GM12878 (cell line): ENCODE measurements at regions not wholly inside any gene's neighbourhood (a gene's known extent, or its start where the extent isn't known, plus 50 kb on each side); places are given as distances from the start of the nearest gene placed in this dataset.

ENCODE experiments used
- ATAC-seq: fragments of 200-7000 bp; cut with Tn5 transposase; 3 replicates; pipeline ENCODE4 v1.9.1; 2020; ENCODE audit warnings: mild to moderate bottlenecking, moderate library complexity
- BruUV-seq: library from RNA; stranded (reverse); fragments of 400-500 nt; replicated peaks from 2 replicates; lab custom pipeline; 2021; lab: Mats Ljungman, UMichigan
- CTCF ChIA-PET: fragments of 300-600 bp; sonication (Branson Sonifier 250); formaldehyde crosslinking; extraction: SDS; loops from one replicate; lab custom pipeline; 2021; ENCODE audit warnings: inconsistent platforms; lab: Yijun Ruan, JAX
- POLR2A ChIA-PET: fragments of 350-600 bp; formaldehyde crosslinking; extraction: SDS; loops from one replicate; lab custom pipeline; 2021; ENCODE audit warnings: inconsistent platforms; lab: Charles Lee
- RAD21 ChIA-PET: fragments of 300-600 bp; sonication (Branson Sonifier 250); formaldehyde crosslinking; loops from one replicate; lab custom pipeline; 2023; ENCODE audit warnings: antibody characterized with exemption; ENCODE audit not compliant: unreplicated experiment; lab: Charles Lee
- SMC1A ChIA-PET: fragments of 300-600 bp; sonication (Branson Sonifier 250); formaldehyde crosslinking; loops from one replicate; lab custom pipeline; 2023; ENCODE audit not compliant: unreplicated experiment, uncharacterized antibody; lab: Charles Lee
- DNase-seq: peaks from one replicate; pipeline ENCODE4 v3.0.0-alpha.2; 2011; ENCODE audit warnings: low read depth, low spot score
- FAIRE-seq: peaks from 3 replicates; lab custom pipeline; 2011; peaks lifted over from hg19 to GRCh38; lab: Jason Lieb, UNC
- H2AFZ ChIP-seq: 2 replicates; pipeline ENCODE4 v1.6.0; 2011; ENCODE audit warnings: low read depth, low read length, control low read depth; ENCODE audit not compliant: control insufficient read depth
- H3K27ac ChIP-seq: 2 replicates; pipeline ENCODE4 v1.5.1; 2011; ENCODE audit warnings: control low read depth; ENCODE audit not compliant: control insufficient read depth, insufficient read depth
- H3K27me3 ChIP-seq, 2 experiments: replicated peaks in 1 of 2; 2 replicates each; pipeline versions ENCODE4 v1.6.0 to v1.6.1; 2011; ENCODE audit warnings: low read length in 1 of 2; ENCODE audit not compliant: control insufficient read depth in 2 of 2, insufficient read depth in 2 of 2
- H3K36me3 ChIP-seq, 2 experiments: 2 replicates each; pipeline ENCODE4 v1.5.1; 2011; ENCODE audit warnings: low read length in 1 of 2; ENCODE audit not compliant: control insufficient read depth in 2 of 2, insufficient read depth in 2 of 2
- H3K4me1 ChIP-seq: 2 replicates; pipeline ENCODE4 v1.6.1; 2011; ENCODE audit warnings: mild to moderate bottlenecking, low read length, moderate library complexity, mixed read lengths; ENCODE audit not compliant: control insufficient read depth, insufficient read depth
- H3K4me2 ChIP-seq: 2 replicates; pipeline ENCODE4 v1.6.0; 2011; ENCODE audit warnings: control low read depth; ENCODE audit not compliant: control insufficient read depth, insufficient read depth
- H3K4me3 ChIP-seq: fragments of 200-600 bp; sonication (generic); 2 replicates; pipeline ENCODE4 v1.5.1; 2016
- H3K79me2 ChIP-seq: 2 replicates; pipeline ENCODE4 v1.6.0; 2011; ENCODE audit warnings: low read length; ENCODE audit not compliant: control insufficient read depth, insufficient read depth
- H3K9ac ChIP-seq: 2 replicates; pipeline ENCODE4 v1.8.0; 2011; ENCODE audit warnings: low read length, control low read depth, mixed read lengths; ENCODE audit not compliant: control insufficient read depth, insufficient read depth
- H3K9me3 ChIP-seq: replicated peaks from 3 replicates; pipeline ENCODE4 v1.5.1; 2011; ENCODE audit warnings: mild to moderate bottlenecking, low read length; ENCODE audit not compliant: control insufficient read depth, insufficient read depth
- H4K20me1 ChIP-seq: 2 replicates; pipeline ENCODE4 v1.6.0; 2011; ENCODE audit not compliant: control insufficient read depth, insufficient read depth
- EGR1 ChIP-seq, 2 experiments: IDR thresholded peaks; 1 replicate in 1 of 2; 2 replicates in 1 of 2; pipeline ENCODE4 v1.6.1; 2011 to 2012; ENCODE audit warnings: low read depth in 2 of 2, low read length in 2 of 2, borderline replicate concordance in 1 of 2, mild to moderate bottlenecking in 1 of 2, moderate library complexity in 1 of 2
- GATAD2B ChIP-seq: fragments of 450-650 bp; conservative IDR thresholded peaks from 2 replicates; pipeline ENCODE4 v1.6.1; 2017; ENCODE audit warnings: low read depth, mild to moderate bottlenecking, moderate library complexity
- KDM1A ChIP-seq: fragments of 200-600 bp; sonication (generic); IDR thresholded peaks from 2 replicates; pipeline ENCODE4 v1.6.1; 2016; ENCODE audit warnings: borderline replicate concordance
- LARP7 ChIP-seq: fragments of 450-650 bp; IDR thresholded peaks from 2 replicates; pipeline ENCODE4 v1.6.1; 2017; ENCODE audit warnings: mild to moderate bottlenecking
- MXI1 ChIP-seq: fragments of 150-350 bp; IDR thresholded peaks from 2 replicates; pipeline ENCODE4 v1.6.1; 2011; ENCODE audit warnings: low read depth, mild to moderate bottlenecking, inconsistent platforms, low read length, improper control_type of control experiment
- NBN ChIP-seq: fragments of 450-650 bp; IDR thresholded peaks from 2 replicates; pipeline ENCODE4 v1.6.1; 2016
- SMARCA5 ChIP-seq: fragments of 450-650 bp; IDR thresholded peaks from 2 replicates; pipeline ENCODE4 v1.6.1; 2017; ENCODE audit warnings: mild to moderate bottlenecking
- SP1 ChIP-seq: IDR thresholded peaks from one replicate; pipeline ENCODE4 v1.6.1; 2011; ENCODE audit warnings: low read depth, low read length
- SREBF2 ChIP-seq: IDR thresholded peaks from 2 replicates; pipeline ENCODE4 v1.6.1; 2012; ENCODE audit warnings: mild to moderate bottlenecking, low read length
- SRF ChIP-seq, 2 experiments: IDR thresholded peaks; 2 replicates each; pipeline ENCODE4 v1.6.1; 2011; ENCODE audit warnings: low read depth in 2 of 2, low read length in 2 of 2, mild to moderate bottlenecking in 1 of 2, moderate library complexity in 1 of 2
- STAT1 ChIP-seq: fragments of 450-650 bp; conservative IDR thresholded peaks from 2 replicates; pipeline ENCODE4 v1.6.1; 2014; ENCODE audit warnings: antibody characterized with exemption, mild to moderate bottlenecking
- SUZ12 ChIP-seq: fragments of 200-600 bp; sonication (generic); IDR thresholded peaks from one replicate; pipeline ENCODE4 v1.6.1; 2018; ENCODE audit warnings: antibody characterized with exemption, mild to moderate bottlenecking; ENCODE audit not compliant: unreplicated experiment
- TBL1XR1 ChIP-seq: IDR thresholded peaks from 2 replicates; pipeline ENCODE4 v1.6.1; 2012; ENCODE audit warnings: low read depth, low read length, improper control_type of control experiment
- YY1 ChIP-seq: IDR thresholded peaks from 2 replicates; pipeline ENCODE4 v1.6.1; 2011; ENCODE audit warnings: low read depth, mild to moderate bottlenecking, low read length
- ZNF384 ChIP-seq: IDR thresholded peaks from 2 replicates; pipeline ENCODE4 v1.6.1; 2012; ENCODE audit warnings: low read depth, mild to moderate bottlenecking, low read length, improper control_type of control experiment, borderline replicate concordance
- WGBS: methylation state at CpG from one replicate; pipeline ENCODE4 v1.1.6; 2016; ENCODE audit warnings: low lambda C conversion rate; ENCODE audit not compliant: insufficient replicate concordance, insufficient coverage; ENCODE audit errors: missing lambda C conversion rate; 5-methylcytosine and 5-hydroxymethylcytosine counted together
- in situ Hi-C: fragments of 300-500 bp; cut with MboI; formaldehyde crosslinking; loops from 9 replicates; pipeline ENCODE4 v1.14.3; 2018; ENCODE audit warnings: mixed read lengths
- intact Hi-C: fragments of 100-400 bp; cut with micrococcal nuclease; formaldehyde crosslinking; loops from one replicate; pipeline ENCODE4 v1.14.2; 2022; ENCODE audit not compliant: unreplicated experiment
- TF ChIP-seq, protein P1 (sequence below): IDR thresholded peaks from 2 replicates; pipeline ENCODE4 v1.6.1; 2012; ENCODE audit warnings: improper control_type of control experiment, low read depth, low read length; ENCODE audit not compliant: insufficient replicate concordance
- TF ChIP-seq, protein P2 (sequence below): IDR thresholded peaks from 2 replicates; pipeline ENCODE4 v1.6.1; 2011; ENCODE audit warnings: borderline replicate concordance, low read depth, mild to moderate bottlenecking, moderate library complexity, low read length; ENCODE audit not compliant: insufficient read depth, poor library complexity, severe bottlenecking

- no peak overlapping the region for H2AFZ ChIP-seq
- no peaks in the 10 kb centered on the region for H3K79me2 ChIP-seq
- H3K36me3 ChIP-seq = no peaks in the 10 kb centered on the region
- POLR2A ChIA-PET = interaction anchor here (0.7 kb wide), 1 partner anchor 18 kb away, joined by 3 read pairs; no protein-coding TSS in a partner anchor
- 31% methylated on average over 1 of the region's 1 CpG for WGBS
- no peak for FAIRE-seq
- H3K27ac ChIP-seq = no peak overlapping the region
- ATAC-seq = no peak
- H3K9me3 ChIP-seq = no peaks in the 10 kb centered on the region
- TF ChIP-seq YY1 (no peak), NBN (no peak), SRF (IDR thresholded peaks at IDR 0.05; ENCODE audit: low read depth in 2 of 2, low read length in 2 of 2) (no peak), GATAD2B (no peak), ZNF384 (no peak), STAT1 (no peak), TBL1XR1 (no peak), MXI1 (no peak), KDM1A (no peak), SMARCA5 (no peak), SREBF2 (no peak), SUZ12 (no peak), SP1 (no peak), LARP7 (no peak), EGR1 (IDR thresholded peaks at IDR 0.05; ENCODE audit: borderline replicate concordance in 1 of 2, low read depth in 2 of 2, low read length in 2 of 2) (no peak)
- TF ChIP-seq, protein P1, sequence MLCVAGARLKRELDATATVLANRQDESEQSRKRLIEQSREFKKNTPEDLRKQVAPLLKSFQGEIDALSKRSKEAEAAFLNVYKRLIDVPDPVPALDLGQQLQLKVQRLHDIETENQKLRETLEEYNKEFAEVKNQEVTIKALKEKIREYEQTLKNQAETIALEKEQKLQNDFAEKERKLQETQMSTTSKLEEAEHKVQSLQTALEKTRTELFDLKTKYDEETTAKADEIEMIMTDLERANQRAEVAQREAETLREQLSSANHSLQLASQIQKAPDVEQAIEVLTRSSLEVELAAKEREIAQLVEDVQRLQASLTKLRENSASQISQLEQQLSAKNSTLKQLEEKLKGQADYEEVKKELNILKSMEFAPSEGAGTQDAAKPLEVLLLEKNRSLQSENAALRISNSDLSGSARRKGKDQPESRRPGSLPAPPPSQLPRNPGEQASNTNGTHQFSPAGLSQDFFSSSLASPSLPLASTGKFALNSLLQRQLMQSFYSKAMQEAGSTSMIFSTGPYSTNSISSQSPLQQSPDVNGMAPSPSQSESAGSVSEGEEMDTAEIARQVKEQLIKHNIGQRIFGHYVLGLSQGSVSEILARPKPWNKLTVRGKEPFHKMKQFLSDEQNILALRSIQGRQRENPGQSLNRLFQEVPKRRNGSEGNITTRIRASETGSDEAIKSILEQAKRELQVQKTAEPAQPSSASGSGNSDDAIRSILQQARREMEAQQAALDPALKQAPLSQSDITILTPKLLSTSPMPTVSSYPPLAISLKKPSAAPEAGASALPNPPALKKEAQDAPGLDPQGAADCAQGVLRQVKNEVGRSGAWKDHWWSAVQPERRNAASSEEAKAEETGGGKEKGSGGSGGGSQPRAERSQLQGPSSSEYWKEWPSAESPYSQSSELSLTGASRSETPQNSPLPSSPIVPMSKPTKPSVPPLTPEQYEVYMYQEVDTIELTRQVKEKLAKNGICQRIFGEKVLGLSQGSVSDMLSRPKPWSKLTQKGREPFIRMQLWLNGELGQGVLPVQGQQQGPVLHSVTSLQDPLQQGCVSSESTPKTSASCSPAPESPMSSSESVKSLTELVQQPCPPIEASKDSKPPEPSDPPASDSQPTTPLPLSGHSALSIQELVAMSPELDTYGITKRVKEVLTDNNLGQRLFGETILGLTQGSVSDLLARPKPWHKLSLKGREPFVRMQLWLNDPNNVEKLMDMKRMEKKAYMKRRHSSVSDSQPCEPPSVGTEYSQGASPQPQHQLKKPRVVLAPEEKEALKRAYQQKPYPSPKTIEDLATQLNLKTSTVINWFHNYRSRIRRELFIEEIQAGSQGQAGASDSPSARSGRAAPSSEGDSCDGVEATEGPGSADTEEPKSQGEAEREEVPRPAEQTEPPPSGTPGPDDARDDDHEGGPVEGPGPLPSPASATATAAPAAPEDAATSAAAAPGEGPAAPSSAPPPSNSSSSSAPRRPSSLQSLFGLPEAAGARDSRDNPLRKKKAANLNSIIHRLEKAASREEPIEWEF = no peak
- TF ChIP-seq, protein P2, sequence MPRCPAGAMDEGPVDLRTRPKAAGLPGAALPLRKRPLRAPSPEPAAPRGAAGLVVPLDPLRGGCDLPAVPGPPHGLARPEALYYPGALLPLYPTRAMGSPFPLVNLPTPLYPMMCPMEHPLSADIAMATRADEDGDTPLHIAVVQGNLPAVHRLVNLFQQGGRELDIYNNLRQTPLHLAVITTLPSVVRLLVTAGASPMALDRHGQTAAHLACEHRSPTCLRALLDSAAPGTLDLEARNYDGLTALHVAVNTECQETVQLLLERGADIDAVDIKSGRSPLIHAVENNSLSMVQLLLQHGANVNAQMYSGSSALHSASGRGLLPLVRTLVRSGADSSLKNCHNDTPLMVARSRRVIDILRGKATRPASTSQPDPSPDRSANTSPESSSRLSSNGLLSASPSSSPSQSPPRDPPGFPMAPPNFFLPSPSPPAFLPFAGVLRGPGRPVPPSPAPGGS = no peak
- TF ChIP-seq, all 136 proteins: peak for 0
- H4K20me1 ChIP-seq = no peaks in the 10 kb centered on the region
- in situ Hi-C loops (loop anchor here (5.0 to 25.0 kb wide), 2 partner anchors 839 to 1084 kb away; no protein-coding TSS in a partner anchor), intact Hi-C loops (no loop called here)
- CTCF ChIA-PET = interaction anchor here (0.6 kb wide), 1 partner anchor 1079 kb away, joined by 3 read pairs; no protein-coding TSS in a partner anchor
- SMC1A ChIA-PET = no interaction called here
- RAD21 ChIA-PET = interaction anchor here (0.7 kb wide), 1 partner anchor 146 kb away, joined by 3 read pairs; no protein-coding TSS in a partner anchor
- BruUV-seq = no TSS peak
- no peak overlapping the region for H3K4me2 ChIP-seq
- H3K4me1 ChIP-seq = no peaks in the 10 kb centered on the region
- no peak for DNase-seq
- no peak overlapping the region for H3K4me3 ChIP-seq
- H3K27me3 ChIP-seq = no peaks in the 10 kb centered on the region
- H3K9ac ChIP-seq = no peak overlapping the region
Observed at GRCh38 chr1:96973605-96974004, 252.0 kb downstream of the PTBP2 start.
